GM12873 (cell line): ENCODE measurements at regions not wholly inside any gene's neighbourhood (a gene's known extent, or its start where the extent isn't known, plus 50 kb on each side); places are given as distances from the start of the nearest gene placed in this dataset.

Source experiments
- TF ChIP-seq, protein P1 (sequence below): IDR thresholded peaks from 2 replicates; pipeline ENCODE4 v1.5.1; 2012; ENCODE audit warnings: low read depth, mild to moderate bottlenecking, moderate library complexity, low read length, control low read depth; ENCODE audit not compliant: insufficient read depth; ENCODE audit errors: missing control alignments

DNA sequence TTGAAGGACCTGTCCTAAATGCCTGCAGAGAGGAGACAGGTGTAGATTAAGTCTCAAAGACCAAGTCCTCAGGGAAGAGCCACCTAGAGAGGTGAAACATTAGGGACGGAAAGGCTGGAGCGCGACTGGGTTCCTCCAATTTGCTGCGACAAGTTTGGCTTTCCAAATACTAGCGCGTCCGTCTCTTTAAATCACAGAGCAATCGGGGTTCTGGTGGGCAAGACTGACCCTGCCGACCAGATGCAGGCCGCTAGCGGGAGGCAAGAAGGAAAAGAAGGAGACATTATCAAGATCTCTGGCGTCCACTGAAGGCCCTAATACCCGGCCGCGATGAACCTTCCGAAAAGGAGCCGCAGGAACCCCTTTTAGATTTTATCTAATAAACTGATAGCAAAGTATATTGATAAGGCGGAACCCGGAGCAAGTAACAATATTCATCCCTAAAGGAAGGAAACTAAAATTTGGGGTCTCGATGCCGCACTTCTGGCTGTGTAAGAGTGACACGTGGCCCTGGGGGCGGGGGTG, 128.2 kb upstream of the C11orf58 start:
- TF ChIP-seq, protein P1, sequence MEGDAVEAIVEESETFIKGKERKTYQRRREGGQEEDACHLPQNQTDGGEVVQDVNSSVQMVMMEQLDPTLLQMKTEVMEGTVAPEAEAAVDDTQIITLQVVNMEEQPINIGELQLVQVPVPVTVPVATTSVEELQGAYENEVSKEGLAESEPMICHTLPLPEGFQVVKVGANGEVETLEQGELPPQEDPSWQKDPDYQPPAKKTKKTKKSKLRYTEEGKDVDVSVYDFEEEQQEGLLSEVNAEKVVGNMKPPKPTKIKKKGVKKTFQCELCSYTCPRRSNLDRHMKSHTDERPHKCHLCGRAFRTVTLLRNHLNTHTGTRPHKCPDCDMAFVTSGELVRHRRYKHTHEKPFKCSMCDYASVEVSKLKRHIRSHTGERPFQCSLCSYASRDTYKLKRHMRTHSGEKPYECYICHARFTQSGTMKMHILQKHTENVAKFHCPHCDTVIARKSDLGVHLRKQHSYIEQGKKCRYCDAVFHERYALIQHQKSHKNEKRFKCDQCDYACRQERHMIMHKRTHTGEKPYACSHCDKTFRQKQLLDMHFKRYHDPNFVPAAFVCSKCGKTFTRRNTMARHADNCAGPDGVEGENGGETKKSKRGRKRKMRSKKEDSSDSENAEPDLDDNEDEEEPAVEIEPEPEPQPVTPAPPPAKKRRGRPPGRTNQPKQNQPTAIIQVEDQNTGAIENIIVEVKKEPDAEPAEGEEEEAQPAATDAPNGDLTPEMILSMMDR, result no peak

DNA sequence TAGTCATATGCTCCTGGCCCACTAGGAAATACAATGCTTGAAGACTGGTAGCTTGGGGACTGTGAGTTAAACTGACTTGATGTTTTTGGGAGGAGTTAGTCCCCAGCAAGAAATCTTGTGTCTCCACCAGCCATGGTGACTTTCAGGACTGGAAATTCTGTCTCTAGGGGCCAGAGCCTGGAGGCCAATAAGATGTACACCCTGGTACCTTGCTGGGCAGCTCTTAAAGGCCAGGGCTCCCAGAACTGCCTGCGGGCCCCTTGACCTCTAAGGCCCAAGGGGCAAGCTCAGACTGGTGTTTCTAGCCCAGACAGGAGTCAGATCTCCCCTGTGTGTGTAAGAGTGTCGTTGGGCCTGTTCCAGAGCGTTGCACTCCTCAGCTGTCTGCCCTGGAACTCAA, 128.7 kb upstream of the C11orf58 start:
- TF ChIP-seq, protein P1, result no peak

DNA sequence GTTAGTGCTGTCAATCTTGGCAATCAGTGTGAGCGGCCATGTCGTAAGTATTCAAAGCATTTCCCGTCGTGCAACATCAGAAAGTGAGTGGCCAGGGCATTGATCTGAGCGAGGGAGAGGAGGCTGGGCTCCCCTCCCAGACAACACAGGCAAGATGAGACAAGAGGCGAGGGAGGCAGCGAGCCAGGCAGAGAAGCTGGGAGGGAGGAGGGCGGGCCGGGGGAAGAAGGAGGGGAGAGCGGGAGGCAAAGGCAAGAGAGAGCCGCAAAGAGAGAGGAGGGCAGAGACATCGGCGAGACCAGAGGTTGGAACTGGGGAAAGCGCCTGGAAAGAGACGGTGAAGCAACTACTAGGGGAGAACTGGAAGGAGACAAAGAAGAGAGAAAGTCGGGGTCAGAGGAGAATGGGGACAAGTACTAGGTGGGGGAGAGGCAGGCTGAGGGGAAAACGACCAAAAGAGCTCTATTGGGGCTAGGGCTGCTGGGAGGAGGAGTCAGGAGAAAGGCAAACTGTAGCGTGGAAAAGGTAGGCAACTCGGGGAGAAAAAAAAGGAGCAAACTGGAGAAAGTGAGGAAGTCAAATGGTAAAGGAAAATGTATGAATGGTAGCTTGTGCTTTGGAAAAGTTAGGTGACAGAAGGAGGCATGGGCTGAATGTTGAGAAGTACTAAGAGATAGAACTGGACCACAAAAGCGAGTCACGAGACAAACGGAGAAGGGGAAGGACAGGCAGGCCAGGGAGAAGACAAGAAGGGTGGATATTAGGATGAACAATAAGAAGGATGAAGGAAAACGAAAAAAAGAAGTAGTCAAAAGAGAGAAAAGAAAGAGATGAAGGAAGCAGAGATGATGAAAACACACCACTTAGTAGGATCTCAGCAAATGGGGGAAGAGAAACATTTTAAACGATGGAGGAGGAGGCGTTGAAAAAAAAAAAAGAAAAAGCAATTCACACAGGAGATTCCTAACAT, 130.5 kb upstream of the C11orf58 start:
- TF ChIP-seq, protein P1, result no peak

DNA sequence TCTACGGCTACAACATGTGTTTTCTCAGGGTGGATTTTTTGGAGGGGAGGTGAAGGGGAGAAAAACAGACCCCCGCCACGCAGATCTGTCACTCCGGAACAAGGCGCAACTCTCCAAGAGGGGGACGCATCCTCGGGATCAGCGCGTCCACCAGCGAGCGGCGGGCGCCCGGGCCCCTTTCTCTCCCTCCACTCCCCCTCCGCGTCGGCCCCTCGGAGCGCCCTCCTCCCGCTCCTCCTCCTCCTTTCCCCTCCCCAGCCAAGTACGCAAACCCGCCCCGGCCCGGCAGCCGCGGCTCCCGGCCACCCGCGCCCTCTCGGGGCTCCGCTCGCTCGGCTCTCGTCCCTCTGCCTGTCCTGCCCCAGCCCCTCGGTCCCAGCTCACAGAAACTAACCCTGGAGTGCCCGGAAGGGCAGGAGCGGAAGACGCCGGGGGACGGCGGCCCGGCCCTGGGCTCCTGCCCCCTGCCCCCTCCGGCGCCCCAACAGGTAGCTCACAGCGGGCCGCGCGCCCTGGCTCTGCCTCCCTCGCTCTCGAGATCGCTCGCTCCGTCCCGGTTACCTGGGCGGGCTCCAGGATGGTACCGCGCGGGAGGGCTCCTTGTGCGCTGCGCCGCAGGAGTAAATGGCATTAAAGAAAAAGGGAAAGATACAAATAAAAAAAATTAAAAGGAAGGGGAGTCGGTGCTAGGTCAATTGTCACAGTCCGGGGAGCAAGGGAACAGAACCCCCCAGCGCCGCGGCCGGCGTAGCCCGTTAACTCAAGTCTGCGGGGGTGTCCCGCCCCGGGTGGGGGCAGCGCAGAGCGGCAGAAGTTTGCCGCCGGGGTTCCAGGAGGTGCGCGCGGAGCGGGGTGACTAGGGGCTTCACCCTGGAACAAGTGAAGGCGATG, 131.4 kb upstream of the C11orf58 start:
- TF ChIP-seq, protein P1, result no peak

DNA sequence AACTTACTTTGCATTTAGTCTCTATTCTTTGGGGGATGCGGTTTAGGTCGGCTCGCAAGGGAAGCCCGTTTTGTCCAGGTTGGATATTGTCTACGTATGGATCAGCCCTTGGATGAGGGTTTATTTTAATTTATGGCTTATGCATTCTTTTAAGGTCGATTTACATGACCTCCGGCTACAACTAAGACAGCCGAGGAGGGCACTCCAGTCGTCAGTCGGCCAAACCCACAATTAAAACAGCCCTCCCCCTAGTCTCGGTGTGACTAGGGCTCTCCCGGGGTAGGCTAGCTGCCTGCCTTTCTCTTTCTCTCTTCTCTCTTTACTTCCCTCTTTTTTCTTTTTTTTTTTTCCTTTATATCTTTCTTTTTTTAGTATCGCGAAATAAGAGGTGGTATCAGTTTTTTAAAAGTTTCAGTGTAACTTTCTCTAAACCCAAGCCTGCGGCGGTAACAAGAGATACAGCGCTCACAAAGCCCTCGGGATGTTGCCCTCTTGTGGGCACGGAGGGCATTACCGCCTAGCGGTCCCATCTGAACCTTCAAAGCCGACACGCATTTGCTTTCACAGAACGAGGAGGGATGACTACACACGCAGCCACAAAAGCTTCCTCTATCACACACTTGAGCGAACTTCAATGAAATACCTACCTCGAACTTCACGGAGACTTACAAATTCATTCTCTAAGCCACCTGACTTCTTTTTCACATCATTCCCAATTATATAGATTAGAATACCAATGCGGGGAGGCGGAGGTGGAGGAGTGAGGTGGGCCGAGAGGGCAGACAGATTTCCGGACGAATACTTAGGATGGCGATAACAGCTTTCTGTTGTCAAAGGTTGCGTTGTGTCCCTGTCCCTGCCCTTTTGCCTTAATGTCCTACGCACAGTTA, 132.3 kb upstream of the C11orf58 start:
- TF ChIP-seq, protein P1, result peak; percentile 96

DNA sequence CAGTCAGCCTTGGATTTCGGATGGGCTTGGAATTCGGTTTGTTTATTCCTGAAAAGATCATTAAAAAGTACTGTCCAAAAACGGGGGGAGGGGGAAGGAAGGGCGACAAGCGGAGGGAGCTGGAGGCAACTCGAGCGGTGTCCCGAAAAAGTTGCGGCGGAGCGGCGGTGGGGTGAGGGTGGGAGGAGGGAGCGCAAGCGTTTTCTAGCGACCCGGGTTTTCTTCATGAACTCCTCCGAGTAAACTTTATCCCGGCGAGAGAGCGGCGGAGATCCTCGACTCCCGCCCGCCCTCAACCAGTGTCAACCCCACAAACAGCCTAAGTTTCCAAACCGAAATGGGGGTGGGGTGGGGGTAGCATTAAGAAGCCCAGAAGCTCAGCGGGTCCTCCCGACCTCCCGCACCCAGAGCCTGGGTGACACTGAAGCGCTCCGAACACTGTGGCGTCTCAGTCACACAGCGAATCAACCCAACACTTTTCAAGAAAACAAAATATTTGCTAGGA, 133.0 kb upstream of the C11orf58 start:
- TF ChIP-seq, protein P1, result no peak
